Esophagus (tissue), 2 donors: ENCODE measurements at regions not wholly inside any gene's neighbourhood (a gene's known extent, or its start where the extent isn't known, plus 50 kb on each side); places are given as distances from the start of the nearest gene placed in this dataset.

Experiments
- H3K27ac ChIP-seq, 2 donors: one replicate each; pipeline ENCODE4 v1.5.1; 2013; ENCODE audit warnings: low read depth in 2 of 2, mild to moderate bottlenecking in 2 of 2, inconsistent platforms in 1 of 2, low read length in 1 of 2, moderate library complexity in 1 of 2
- H3K27me3 ChIP-seq, 2 donors: one replicate each; pipeline ENCODE4 v1.6.1; 2013; ENCODE audit warnings: low read length in 2 of 2, control low read depth in 1 of 2, mild to moderate bottlenecking in 1 of 2; ENCODE audit not compliant: insufficient read depth in 2 of 2, control insufficient read depth in 1 of 2
- H3K36me3 ChIP-seq, 2 donors: one replicate each; pipeline ENCODE4 v1.6.1; 2013; ENCODE audit warnings: low read length in 1 of 2; ENCODE audit not compliant: control insufficient read depth in 2 of 2, insufficient read depth in 2 of 2
- H3K4me1 ChIP-seq, 2 donors: one replicate each; pipeline ENCODE4 v1.6.1; 2013; ENCODE audit warnings: low read length in 1 of 2; ENCODE audit not compliant: control insufficient read depth in 2 of 2, insufficient read depth in 2 of 2
- H3K4me3 ChIP-seq, 2 donors: one replicate each; pipeline ENCODE4 v1.5.1; 2013; ENCODE audit warnings: low read length in 2 of 2, mild to moderate bottlenecking in 2 of 2, low read depth in 1 of 2, moderate library complexity in 1 of 2
- H3K9me3 ChIP-seq, 2 donors: one replicate each; pipeline ENCODE4 v1.6.1; 2013; ENCODE audit warnings: mild to moderate bottlenecking in 2 of 2, low read depth in 1 of 2, low read length in 1 of 2, moderate library complexity in 1 of 2; ENCODE audit not compliant: control insufficient read depth in 2 of 2, insufficient read depth in 1 of 2
- WGBS, 2 donors: extraction: QIAGEN DNeasy Blood & Tissue Kit; methylation state at CpG; one replicate each; pipeline ENCODE4 v1.1.7; 2013; 5-methylcytosine and 5-hydroxymethylcytosine counted together
- donor health status: healthy with polysubstance abuse.
- donor health status: Bipolar disorder and iron deficiency.

DNA sequence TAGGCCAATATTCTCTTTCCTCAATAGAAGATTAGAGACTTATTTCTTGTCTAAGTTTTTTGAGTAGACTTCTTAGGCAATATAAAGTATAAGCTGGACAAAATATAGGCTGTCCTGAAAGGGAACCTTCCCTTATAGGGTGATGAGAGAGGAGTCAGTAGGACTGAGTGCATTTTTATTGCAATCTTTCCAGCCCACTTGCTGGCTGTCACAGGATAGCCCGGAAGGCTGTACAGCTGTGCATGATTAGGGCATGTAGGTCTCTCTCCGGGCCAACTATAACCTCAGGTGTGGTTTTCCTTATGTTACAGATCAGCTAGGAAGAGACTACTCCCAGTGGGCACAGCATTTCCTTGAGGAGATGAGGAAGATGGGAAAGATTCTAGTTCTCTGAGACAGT lies 159.8 kb upstream of the MEF2C start:
- H3K36me3 ChIP-seq = no peaks in the 10 kb centered on the region
- no peaks in the 10 kb centered on the region for H3K9me3 ChIP-seq
- H3K27ac ChIP-seq = no peak overlapping the region
- no peaks in the 10 kb centered on the region for H3K27me3 ChIP-seq
- no peaks in the 10 kb centered on the region for H3K4me1 ChIP-seq
- 67 to 77% methylated on average over 2 of the region's 2 CpGs for WGBS, 2 donors
- H3K4me3 ChIP-seq = no peak overlapping the region

GRCh38 chr5:89041976-89042375 lies 159.0 kb upstream of the MEF2C start:
- 89 to 93% methylated on average over 3 of the region's 3 CpGs for WGBS, 2 donors
- no peaks in the 10 kb centered on the region for H3K27me3 ChIP-seq

GRCh38 chr5:89041249-89041779 lies 158.3 kb upstream of the MEF2C start:
- Histone ChIP-seq H3K36me3 (no peaks in the 10 kb centered on the region), H3K9me3 (no peaks in the 10 kb centered on the region), H3K27me3 (no peaks in the 10 kb centered on the region), H3K27ac (no peak overlapping the region), H3K4me1 (no peaks in the 10 kb centered on the region), H3K4me3 (no peak overlapping the region)
- 56 to 62% methylated on average over 3 of the region's 3 CpGs for WGBS, 2 donors

More at GRCh38 chr5:89041976-89042375, 159.0 kb upstream of the MEF2C start:
- H3K36me3 ChIP-seq = no peaks in the 10 kb centered on the region
- no peak overlapping the region for H3K4me3 ChIP-seq
- no peaks in the 10 kb centered on the region for H3K4me1 ChIP-seq
- H3K27ac ChIP-seq = no peak overlapping the region
- H3K9me3 ChIP-seq = no peaks in the 10 kb centered on the region

DNA sequence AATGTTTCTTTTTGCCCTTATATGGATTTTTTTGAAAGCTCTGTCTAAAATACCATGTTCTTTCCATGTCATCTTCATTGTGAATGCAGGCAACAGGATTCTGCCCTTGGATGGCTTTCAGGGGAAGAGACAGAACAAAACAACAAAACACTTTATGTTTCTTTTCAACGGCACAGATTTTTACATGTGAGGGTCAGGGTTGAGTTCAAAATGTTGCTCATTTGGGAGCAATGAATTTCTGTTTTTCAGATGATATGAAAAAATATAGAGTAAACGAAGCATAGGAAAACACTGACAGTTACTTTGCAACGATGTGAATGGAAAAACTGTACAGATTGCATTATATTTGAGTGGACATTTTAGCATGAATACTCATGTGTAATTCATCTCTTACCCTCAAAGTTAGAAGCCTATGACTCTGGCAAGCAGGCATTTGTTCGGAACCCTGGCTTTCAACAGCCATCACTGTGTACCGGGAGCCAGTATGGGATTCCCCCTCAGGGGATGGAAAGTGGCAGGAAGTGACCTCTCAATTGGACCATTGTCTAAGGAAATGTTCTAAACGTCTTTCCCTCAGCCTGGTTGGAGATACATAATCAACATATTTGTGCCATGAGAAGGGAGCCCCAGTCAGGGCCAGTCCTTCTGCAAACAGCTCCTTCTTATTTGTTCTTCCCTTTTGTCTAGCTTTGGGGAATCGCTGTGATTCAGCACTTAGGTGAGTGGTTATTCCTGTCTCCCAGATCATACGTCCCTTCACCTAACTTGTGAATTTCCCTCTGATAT lies 153.9 kb upstream of the MEF2C start:
- H3K4me1 ChIP-seq = no peaks in the 10 kb centered on the region
- WGBS, 2 donors = 55 to 61% methylated on average over 8 of the region's 8 CpGs
- H3K27me3 ChIP-seq = no peaks in the 10 kb centered on the region

DNA sequence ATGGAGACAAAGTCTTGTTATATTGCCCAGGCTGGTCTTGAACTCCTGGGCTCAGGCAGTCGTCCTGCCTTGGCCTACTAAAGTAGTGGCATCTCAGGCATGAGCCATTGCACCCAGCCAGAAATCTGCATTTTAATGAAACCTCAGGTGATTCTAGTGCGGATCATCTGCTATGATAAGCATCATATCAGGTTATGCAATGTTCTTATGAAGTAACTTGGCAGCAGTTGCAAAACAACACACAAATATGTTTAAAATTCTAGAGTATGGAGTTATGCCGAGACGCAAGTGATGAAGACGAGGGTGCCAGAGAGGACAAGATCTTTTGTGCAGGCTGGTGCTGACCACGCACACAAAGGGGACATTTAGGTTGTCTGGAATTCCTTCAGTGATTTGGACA lies 153.2 kb upstream of the MEF2C start:
- H3K4me1 ChIP-seq = no peaks in the 10 kb centered on the region
- H3K4me3 ChIP-seq = no peak overlapping the region
- no peaks in the 10 kb centered on the region for H3K9me3 ChIP-seq
- no peaks in the 10 kb centered on the region for H3K27me3 ChIP-seq
- WGBS, 2 donors = 73 to 79% methylated on average over 6 of the region's 6 CpGs
- H3K36me3 ChIP-seq = no peaks in the 10 kb centered on the region
- H3K27ac ChIP-seq = no peak overlapping the region

More for the DNA sequence above, 153.9 kb upstream of the MEF2C start:
- Histone ChIP-seq H3K9me3 (no peaks in the 10 kb centered on the region), H3K27ac (no peak overlapping the region), H3K36me3 (no peaks in the 10 kb centered on the region), H3K4me3 (no peak overlapping the region)

GRCh38 chr5:89034588-89034987 lies 151.6 kb upstream of the MEF2C start:
- Histone ChIP-seq H3K9me3 (no peaks in the 10 kb centered on the region), H3K27ac (no peak overlapping the region), H3K27me3 (no peaks in the 10 kb centered on the region), H3K4me3 (no peak overlapping the region), H3K36me3 (no peaks in the 10 kb centered on the region), H3K4me1 (no peaks in the 10 kb centered on the region)
- 79 to 84% methylated on average over 2 of the region's 2 CpGs for WGBS, 2 donors

- no peaks in the 10 kb centered on the region for H3K9me3 ChIP-seq
- no peaks in the 10 kb centered on the region for H3K4me1 ChIP-seq
- no peaks in the 10 kb centered on the region for H3K27me3 ChIP-seq
- no peak overlapping the region for H3K27ac ChIP-seq
- H3K36me3 ChIP-seq = no peaks in the 10 kb centered on the region
- WGBS, 2 donors = 77 to 81% methylated on average over 3 of the region's 3 CpGs
- no peak overlapping the region for H3K4me3 ChIP-seq
These were observed 147.8 kb upstream of the MEF2C start for GRCh38 chr5:89030798-89031197.

DNA sequence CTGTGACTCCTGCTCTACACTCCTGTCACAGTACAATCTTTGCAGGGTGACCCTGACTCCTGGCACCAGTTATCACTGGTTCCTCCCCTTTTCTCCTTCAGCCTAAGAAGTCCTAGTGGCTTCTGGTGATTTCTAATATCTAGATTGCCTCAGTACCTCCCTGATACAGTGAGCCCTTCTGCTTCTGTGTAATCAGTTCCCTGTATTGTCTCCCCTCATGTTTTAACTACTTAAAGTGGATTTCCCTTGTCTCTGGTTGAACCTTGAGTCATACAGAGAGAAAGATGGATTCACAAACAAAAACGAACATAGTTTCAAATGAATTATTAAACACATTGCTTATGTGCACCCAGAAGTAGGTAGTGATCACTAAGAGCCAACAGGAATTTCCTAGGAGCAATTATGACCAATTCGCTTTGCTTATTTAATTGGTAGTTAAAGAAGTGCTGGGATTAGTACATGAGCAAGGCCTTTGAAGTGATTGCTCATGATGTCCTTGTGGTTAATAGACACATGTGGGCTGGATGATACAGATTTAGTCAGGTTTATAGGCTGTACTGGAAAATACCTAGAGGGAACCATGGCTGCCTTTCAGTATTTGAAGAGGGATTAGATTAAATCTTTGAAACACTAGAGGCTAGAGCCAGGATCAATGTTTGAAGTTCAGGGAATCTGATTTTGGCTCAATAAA lies 145.8 kb upstream of the MEF2C start:
- Histone ChIP-seq H3K4me1 (no peaks in the 10 kb centered on the region), H3K36me3 (no peaks in the 10 kb centered on the region), H3K27ac (no peak overlapping the region), H3K4me3 (no peak overlapping the region), H3K9me3 (no peaks in the 10 kb centered on the region), H3K27me3 (no peaks in the 10 kb centered on the region)
- 51 to 53% methylated on average over 2 of the region's 2 CpGs for WGBS, 2 donors

DNA sequence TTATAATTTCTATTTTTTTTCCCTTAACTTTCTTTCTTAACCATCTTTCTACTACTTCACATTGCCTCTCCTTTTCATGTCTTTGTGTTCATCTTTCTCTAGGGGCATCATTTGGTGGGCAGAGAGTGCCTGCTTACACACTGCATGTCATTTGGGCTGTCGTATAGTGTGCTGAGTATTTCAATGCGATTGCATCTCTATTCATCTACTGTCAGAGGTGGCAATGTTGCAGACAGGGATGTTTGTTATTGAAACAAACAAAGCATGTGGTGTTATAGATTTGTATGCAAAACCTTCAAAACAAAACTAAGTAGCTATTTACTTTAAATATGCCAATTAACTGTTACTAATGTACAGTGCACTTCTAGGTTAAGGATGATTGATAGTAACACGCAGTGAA lies 141.1 kb upstream of the MEF2C start:
- Histone ChIP-seq H3K36me3 (no peaks in the 10 kb centered on the region), H3K4me1 (no peaks in the 10 kb centered on the region), H3K9me3 (no peaks in the 10 kb centered on the region), H3K4me3 (no peak overlapping the region), H3K27ac (no peak overlapping the region), H3K27me3 (no peaks in the 10 kb centered on the region)
- 71 to 76% methylated on average over 3 of the region's 3 CpGs for WGBS, 2 donors
